ENCODE measurements at regions not wholly inside any gene's neighbourhood (a gene's known extent, or its start where the extent isn't known, plus 50 kb on each side); places are given as distances from the start of the nearest gene placed in this dataset.

DNA sequence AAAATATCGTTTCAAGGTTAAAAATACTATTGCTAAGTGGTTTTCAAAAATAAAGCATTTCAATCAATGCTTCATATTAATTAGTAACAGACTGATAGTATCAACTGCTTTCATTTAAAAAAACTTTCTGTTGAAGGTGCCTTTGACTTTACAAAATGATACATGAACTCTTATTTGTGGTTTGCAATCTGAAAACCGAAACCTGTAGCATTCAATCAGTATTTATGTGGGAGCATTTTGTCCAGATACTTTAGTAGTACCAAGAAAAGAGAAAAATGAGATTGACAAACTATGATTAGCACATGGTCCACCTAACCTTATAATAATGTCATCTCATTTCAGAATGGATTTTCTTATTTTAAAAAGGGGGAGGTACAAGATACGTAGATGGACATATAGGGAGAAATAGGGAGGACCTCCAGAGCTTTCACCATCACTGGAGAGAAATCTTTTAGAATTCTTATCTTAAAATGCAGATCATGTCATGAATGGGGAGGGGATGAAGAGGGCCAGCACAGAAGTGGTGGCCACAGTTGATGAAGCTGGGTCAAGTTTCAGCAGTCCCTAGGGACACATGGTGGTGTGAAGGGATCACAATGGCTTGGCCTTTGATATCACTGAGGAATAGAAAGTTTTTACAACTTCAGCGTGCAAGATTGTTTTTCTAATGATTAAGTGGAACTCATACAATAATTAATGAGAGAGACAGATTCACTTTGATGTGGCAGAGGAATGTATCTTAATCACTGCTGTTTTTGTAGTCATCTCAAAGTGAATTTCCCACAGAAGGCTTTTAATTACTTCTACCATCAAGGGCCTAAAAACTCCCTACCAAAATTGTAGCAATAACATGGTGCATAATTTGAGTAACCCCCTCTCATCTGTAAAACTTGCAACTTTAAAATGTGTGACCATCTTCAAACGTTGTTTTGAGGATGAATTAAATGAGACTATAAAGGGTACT, 322.3 kb upstream of the EDIL3 start:
- TF ChIP-seq, protein P1, sequence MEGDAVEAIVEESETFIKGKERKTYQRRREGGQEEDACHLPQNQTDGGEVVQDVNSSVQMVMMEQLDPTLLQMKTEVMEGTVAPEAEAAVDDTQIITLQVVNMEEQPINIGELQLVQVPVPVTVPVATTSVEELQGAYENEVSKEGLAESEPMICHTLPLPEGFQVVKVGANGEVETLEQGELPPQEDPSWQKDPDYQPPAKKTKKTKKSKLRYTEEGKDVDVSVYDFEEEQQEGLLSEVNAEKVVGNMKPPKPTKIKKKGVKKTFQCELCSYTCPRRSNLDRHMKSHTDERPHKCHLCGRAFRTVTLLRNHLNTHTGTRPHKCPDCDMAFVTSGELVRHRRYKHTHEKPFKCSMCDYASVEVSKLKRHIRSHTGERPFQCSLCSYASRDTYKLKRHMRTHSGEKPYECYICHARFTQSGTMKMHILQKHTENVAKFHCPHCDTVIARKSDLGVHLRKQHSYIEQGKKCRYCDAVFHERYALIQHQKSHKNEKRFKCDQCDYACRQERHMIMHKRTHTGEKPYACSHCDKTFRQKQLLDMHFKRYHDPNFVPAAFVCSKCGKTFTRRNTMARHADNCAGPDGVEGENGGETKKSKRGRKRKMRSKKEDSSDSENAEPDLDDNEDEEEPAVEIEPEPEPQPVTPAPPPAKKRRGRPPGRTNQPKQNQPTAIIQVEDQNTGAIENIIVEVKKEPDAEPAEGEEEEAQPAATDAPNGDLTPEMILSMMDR (IDR thresholded peaks at IDR 0.05), result no peak
- TF ChIP-seq POLR2A (IDR thresholded peaks at IDR 0.05), result no peak
- no peak for TF ChIP-seq EP300 (IDR thresholded peaks at IDR 0.05)

Data from ovary (tissue), 3 donors.